WTC11 (cell line): ENCODE measurements at regions not wholly inside any gene's neighbourhood (a gene's known extent, or its start where the extent isn't known, plus 50 kb on each side); places are given as distances from the start of the nearest gene placed in this dataset.

ENCODE experiments used
- ATAC-seq: fragments of 200-7000 bp; cut with Tn5 transposase; 2 replicates; pipeline ENCODE4 v1.10.0; 2021; ENCODE audit warnings: mild to moderate bottlenecking, moderate library complexity
- CTCF ChIA-PET: fragments of 300-600 bp; sonication (Branson Sonifier 250); formaldehyde crosslinking; loops from one replicate; lab custom pipeline; 2021; ENCODE audit warnings: antibody characterized with exemption; lab: Charles Lee
- POLR2A ChIA-PET: fragments of 350-600 bp; sonication (Branson Sonifier 250); formaldehyde crosslinking; loops from one replicate; lab custom pipeline; 2021; ENCODE audit warnings: antibody characterized with exemption; lab: Charles Lee
- DNase-seq: peaks from one replicate; pipeline ENCODE4 v3.0.0; 2021; ENCODE audit warnings: low spot score
- H3K27ac Mint-ChIP-seq: 2 replicates; pipeline ENCODE4 v1.8.0; 2021; ENCODE audit warnings: mixed read lengths
- H3K27me3 Mint-ChIP-seq: 2 replicates; pipeline ENCODE4 v1.8.0; 2021; ENCODE audit warnings: low read depth, mild to moderate bottlenecking, moderate library complexity, mixed read lengths
- H3K36me3 Mint-ChIP-seq: 2 replicates; pipeline ENCODE4 v1.8.0; 2021; ENCODE audit warnings: mixed read lengths
- H3K4me1 Mint-ChIP-seq: 2 replicates; pipeline ENCODE4 v1.8.0; 2022; ENCODE audit warnings: mixed read lengths
- H3K4me3 Mint-ChIP-seq: 2 replicates; pipeline ENCODE4 v1.8.0; 2021; ENCODE audit warnings: mild to moderate bottlenecking, moderate library complexity, mixed read lengths
- H3K9me3 Mint-ChIP-seq: 2 replicates; pipeline ENCODE4 v1.8.0; 2021; ENCODE audit warnings: mixed read lengths
- ATF3 ChIP-seq: sonication (generic); formaldehyde crosslinking; conservative IDR thresholded peaks from 2 replicates; pipeline ENCODE4 v1.8.1; 2022; ENCODE audit warnings: mild to moderate bottlenecking, missing genetic modification reagents
- ATF6 ChIP-seq: sonication (generic); formaldehyde crosslinking; IDR thresholded peaks from 2 replicates; pipeline ENCODE4 v1.8.1; 2023; ENCODE audit warnings: mild to moderate bottlenecking, missing genetic modification reagents
- FOXK1 ChIP-seq: sonication (generic); formaldehyde crosslinking; IDR thresholded peaks from 2 replicates; pipeline ENCODE4 v1.8.0; 2022; ENCODE audit warnings: mild to moderate bottlenecking, moderate library complexity, missing genetic modification reagents
- GABPB1 ChIP-seq: sonication (generic); formaldehyde crosslinking; IDR thresholded peaks from 2 replicates; pipeline ENCODE4 v1.8.1; 2023; ENCODE audit warnings: mild to moderate bottlenecking, missing genetic modification reagents
- JUN ChIP-seq: sonication (generic); formaldehyde crosslinking; IDR thresholded peaks from 2 replicates; pipeline ENCODE4 v1.8.0; 2023; ENCODE audit warnings: mild to moderate bottlenecking, missing genetic modification reagents
- MAX ChIP-seq: sonication (generic); formaldehyde crosslinking; IDR thresholded peaks from 2 replicates; pipeline ENCODE4 v1.8.0; 2022; ENCODE audit warnings: mild to moderate bottlenecking, missing genetic modification reagents
- NFE2L1 ChIP-seq: sonication (generic); formaldehyde crosslinking; IDR thresholded peaks from 2 replicates; pipeline ENCODE4 v1.8.1; 2023; ENCODE audit warnings: missing genetic modification reagents
- PRDM15 ChIP-seq: sonication (generic); formaldehyde crosslinking; IDR thresholded peaks from 2 replicates; pipeline ENCODE4 v1.8.0; 2022; ENCODE audit warnings: missing genetic modification reagents
- PREB ChIP-seq: sonication (generic); formaldehyde crosslinking; IDR thresholded peaks from 2 replicates; pipeline ENCODE4 v1.8.1; 2022; ENCODE audit warnings: mild to moderate bottlenecking, missing genetic modification reagents, moderate library complexity, borderline replicate concordance
- RORB ChIP-seq: fragments of 250-450 bp; sonication (Bioruptor Pico); IDR thresholded peaks from 2 replicates; pipeline ENCODE4 v1.9.0; 2021; ENCODE audit warnings: mild to moderate bottlenecking
- SP1 ChIP-seq: sonication (generic); formaldehyde crosslinking; conservative IDR thresholded peaks from 2 replicates; pipeline ENCODE4 v1.8.1; 2022; ENCODE audit warnings: missing genetic modification reagents
- TEAD1 ChIP-seq: sonication (generic); formaldehyde crosslinking; IDR thresholded peaks from 2 replicates; pipeline ENCODE4 v1.8.0; 2022; ENCODE audit warnings: mild to moderate bottlenecking, missing genetic modification reagents
- ZNF121 ChIP-seq: sonication (generic); formaldehyde crosslinking; IDR thresholded peaks from 2 replicates; pipeline ENCODE4 v1.8.0; 2023; ENCODE audit warnings: missing genetic modification reagents
- ZNF232 ChIP-seq: sonication (generic); formaldehyde crosslinking; IDR thresholded peaks from 2 replicates; pipeline ENCODE4 v1.8.0; 2022; ENCODE audit warnings: mild to moderate bottlenecking, missing genetic modification reagents
- ZNF263 ChIP-seq: sonication (generic); formaldehyde crosslinking; IDR thresholded peaks from 2 replicates; pipeline ENCODE4 v1.8.1; 2022; ENCODE audit warnings: low read depth, mild to moderate bottlenecking, moderate library complexity, missing genetic modification reagents
- ZNF671 ChIP-seq: fragments of 250-450 bp; sonication (Bioruptor Pico); IDR thresholded peaks from 2 replicates; pipeline ENCODE4 v1.8.0; 2021; ENCODE audit warnings: mild to moderate bottlenecking
- ZSCAN18 ChIP-seq: fragments of 250-450 bp; sonication (Bioruptor Pico); IDR thresholded peaks from 2 replicates; pipeline ENCODE4 v2.1.2; 2022; ENCODE audit warnings: mild to moderate bottlenecking, moderate library complexity
- TF ChIP-seq, protein P1 (sequence below): sonication (generic); formaldehyde crosslinking; IDR thresholded peaks from 2 replicates; pipeline ENCODE4 v1.8.1; 2023; ENCODE audit warnings: mild to moderate bottlenecking, missing genetic modification reagents
- TF ChIP-seq, protein P2 (sequence below): sonication (generic); formaldehyde crosslinking; IDR thresholded peaks from 2 replicates; pipeline ENCODE4 v1.8.1; 2023; ENCODE audit warnings: mild to moderate bottlenecking, missing genetic modification reagents, moderate library complexity
- TF ChIP-seq, protein P3 (sequence below): sonication (generic); formaldehyde crosslinking; IDR thresholded peaks from 2 replicates; pipeline ENCODE4 v1.8.0; 2023; ENCODE audit warnings: missing genetic modification reagents
- TF ChIP-seq, protein P4 (sequence below): fragments of 250-450 bp; sonication (Bioruptor Pico); IDR thresholded peaks from 2 replicates; pipeline ENCODE4 v1.9.0; 2021; ENCODE audit warnings: mild to moderate bottlenecking

DNA sequence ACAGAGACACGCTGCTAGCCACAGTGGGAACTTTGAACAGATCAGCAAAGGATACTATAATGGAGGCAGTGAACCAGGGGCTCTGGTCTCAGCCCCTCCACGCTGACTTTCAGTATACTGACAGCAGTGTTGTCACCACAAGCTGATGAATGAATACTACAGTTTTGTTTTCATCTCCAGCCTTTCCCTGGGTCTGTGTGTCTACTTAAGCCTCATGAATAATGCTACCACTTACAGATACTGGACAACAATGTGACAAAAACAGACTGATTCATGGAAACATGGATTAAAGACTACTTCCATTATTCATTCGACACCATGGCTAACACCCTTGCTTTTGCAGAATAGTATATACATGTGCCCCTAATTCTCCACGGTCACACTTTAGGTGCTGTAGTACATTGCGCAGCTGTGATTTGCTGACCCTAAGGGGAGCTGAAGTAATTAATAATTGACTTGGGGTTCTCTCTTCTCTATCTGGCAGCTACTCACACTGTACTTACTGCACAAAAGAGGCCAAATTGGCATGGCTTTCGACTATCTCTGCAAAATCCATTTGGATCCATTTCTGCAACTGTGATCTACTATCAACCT is 203.2 kb upstream of the LYPLAL1 start:
- POLR2A ChIA-PET = no interaction called here
- DNase-seq (no peak), ATAC-seq (no peak)
- no peaks in the 10 kb centered on the region for H3K27me3 Mint-ChIP-seq
- CTCF ChIA-PET = no interaction called here
- peaks cover 20% of the 10 kb centered on the region for H3K36me3 Mint-ChIP-seq
- H3K9me3 Mint-ChIP-seq = peaks cover 43% of the 10 kb centered on the region
- H3K4me3 Mint-ChIP-seq = no peak overlapping the region
- no peaks in the 10 kb centered on the region for H3K4me1 Mint-ChIP-seq
- no peak overlapping the region for H3K27ac Mint-ChIP-seq
- TF ChIP-seq PREB (CRISPR knock-in tag) = no peak
- TF ChIP-seq ZSCAN18 (CRISPR knock-in tag) = no peak
- TF ChIP-seq NFE2L1 (CRISPR knock-in tag) = no peak
- no peak for TF ChIP-seq FOXK1 (CRISPR knock-in tag)
- no peak for TF ChIP-seq GABPB1 (CRISPR knock-in tag)
- TF ChIP-seq RORB (CRISPR knock-in tag) = no peak
- no peak for TF ChIP-seq ZNF121 (CRISPR knock-in tag)
- TF ChIP-seq, protein P1, sequence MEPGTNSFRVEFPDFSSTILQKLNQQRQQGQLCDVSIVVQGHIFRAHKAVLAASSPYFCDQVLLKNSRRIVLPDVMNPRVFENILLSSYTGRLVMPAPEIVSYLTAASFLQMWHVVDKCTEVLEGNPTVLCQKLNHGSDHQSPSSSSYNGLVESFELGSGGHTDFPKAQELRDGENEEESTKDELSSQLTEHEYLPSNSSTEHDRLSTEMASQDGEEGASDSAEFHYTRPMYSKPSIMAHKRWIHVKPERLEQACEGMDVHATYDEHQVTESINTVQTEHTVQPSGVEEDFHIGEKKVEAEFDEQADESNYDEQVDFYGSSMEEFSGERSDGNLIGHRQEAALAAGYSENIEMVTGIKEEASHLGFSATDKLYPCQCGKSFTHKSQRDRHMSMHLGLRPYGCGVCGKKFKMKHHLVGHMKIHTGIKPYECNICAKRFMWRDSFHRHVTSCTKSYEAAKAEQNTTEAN (CRISPR knock-in tag) = no peak
- TF ChIP-seq ZNF671 (CRISPR knock-in tag) = no peak
- TF ChIP-seq, protein P2, sequence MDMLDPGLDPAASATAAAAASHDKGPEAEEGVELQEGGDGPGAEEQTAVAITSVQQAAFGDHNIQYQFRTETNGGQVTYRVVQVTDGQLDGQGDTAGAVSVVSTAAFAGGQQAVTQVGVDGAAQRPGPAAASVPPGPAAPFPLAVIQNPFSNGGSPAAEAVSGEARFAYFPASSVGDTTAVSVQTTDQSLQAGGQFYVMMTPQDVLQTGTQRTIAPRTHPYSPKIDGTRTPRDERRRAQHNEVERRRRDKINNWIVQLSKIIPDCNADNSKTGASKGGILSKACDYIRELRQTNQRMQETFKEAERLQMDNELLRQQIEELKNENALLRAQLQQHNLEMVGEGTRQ (CRISPR knock-in tag) = no peak

- ATAC-seq (no peak), DNase-seq (no peak)
- H3K9me3 Mint-ChIP-seq = peaks cover 43% of the 10 kb centered on the region
- CTCF ChIA-PET = no interaction called here
- H3K27me3 Mint-ChIP-seq = no peaks in the 10 kb centered on the region
- peaks cover 20% of the 10 kb centered on the region for H3K36me3 Mint-ChIP-seq
- POLR2A ChIA-PET = no interaction called here
- H3K4me1 Mint-ChIP-seq = no peaks in the 10 kb centered on the region
- H3K27ac Mint-ChIP-seq = no peak overlapping the region
- H3K4me3 Mint-ChIP-seq = no peak overlapping the region
- TF ChIP-seq ZNF263 = no peak
- TF ChIP-seq PRDM15 (CRISPR knock-in tag) = no peak
- TF ChIP-seq, protein P3, sequence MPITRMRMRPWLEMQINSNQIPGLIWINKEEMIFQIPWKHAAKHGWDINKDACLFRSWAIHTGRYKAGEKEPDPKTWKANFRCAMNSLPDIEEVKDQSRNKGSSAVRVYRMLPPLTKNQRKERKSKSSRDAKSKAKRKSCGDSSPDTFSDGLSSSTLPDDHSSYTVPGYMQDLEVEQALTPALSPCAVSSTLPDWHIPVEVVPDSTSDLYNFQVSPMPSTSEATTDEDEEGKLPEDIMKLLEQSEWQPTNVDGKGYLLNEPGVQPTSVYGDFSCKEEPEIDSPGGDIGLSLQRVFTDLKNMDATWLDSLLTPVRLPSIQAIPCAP = no peak
- no peak for TF ChIP-seq FOXK1 (CRISPR knock-in tag)
- TF ChIP-seq, protein P4, sequence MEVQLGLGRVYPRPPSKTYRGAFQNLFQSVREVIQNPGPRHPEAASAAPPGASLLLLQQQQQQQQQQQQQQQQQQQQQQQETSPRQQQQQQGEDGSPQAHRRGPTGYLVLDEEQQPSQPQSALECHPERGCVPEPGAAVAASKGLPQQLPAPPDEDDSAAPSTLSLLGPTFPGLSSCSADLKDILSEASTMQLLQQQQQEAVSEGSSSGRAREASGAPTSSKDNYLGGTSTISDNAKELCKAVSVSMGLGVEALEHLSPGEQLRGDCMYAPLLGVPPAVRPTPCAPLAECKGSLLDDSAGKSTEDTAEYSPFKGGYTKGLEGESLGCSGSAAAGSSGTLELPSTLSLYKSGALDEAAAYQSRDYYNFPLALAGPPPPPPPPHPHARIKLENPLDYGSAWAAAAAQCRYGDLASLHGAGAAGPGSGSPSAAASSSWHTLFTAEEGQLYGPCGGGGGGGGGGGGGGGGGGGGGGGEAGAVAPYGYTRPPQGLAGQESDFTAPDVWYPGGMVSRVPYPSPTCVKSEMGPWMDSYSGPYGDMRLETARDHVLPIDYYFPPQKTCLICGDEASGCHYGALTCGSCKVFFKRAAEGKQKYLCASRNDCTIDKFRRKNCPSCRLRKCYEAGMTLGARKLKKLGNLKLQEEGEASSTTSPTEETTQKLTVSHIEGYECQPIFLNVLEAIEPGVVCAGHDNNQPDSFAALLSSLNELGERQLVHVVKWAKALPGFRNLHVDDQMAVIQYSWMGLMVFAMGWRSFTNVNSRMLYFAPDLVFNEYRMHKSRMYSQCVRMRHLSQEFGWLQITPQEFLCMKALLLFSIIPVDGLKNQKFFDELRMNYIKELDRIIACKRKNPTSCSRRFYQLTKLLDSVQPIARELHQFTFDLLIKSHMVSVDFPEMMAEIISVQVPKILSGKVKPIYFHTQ (CRISPR knock-in tag) = no peak
- no peak for TF ChIP-seq ZNF232
- TF ChIP-seq SP1 = no peak
- no peak for TF ChIP-seq JUN (CRISPR knock-in tag)
- no peak for TF ChIP-seq ATF3 (CRISPR knock-in tag)
- no peak for TF ChIP-seq MAX (CRISPR knock-in tag)
- TF ChIP-seq TEAD1 (CRISPR knock-in tag) = no peak
- TF ChIP-seq ATF6 = no peak
Measured at GRCh38 chr1:218971156-218971555, 202.5 kb upstream of the LYPLAL1 start.
